H1 (cell line): ENCODE measurements at regions not wholly inside any gene's neighbourhood (a gene's known extent, or its start where the extent isn't known, plus 50 kb on each side); places are given as distances from the start of the nearest gene placed in this dataset.

ENCODE experiments used
- CTCF ChIP-seq, 3 experiments: IDR thresholded peaks; 1 replicate in 2 of 3; 2 replicates in 1 of 3; pipeline versions ENCODE4 v1.5.1 to v1.6.1; 2011; ENCODE audit warnings: low read length in 3 of 3, mild to moderate bottlenecking in 3 of 3, inconsistent platforms in 2 of 3, low read depth in 1 of 3, moderate library complexity in 1 of 3; ENCODE audit not compliant: insufficient read depth in 1 of 3; ENCODE audit errors: control extremely low read depth in 1 of 3
- GTF2F1 ChIP-seq: IDR thresholded peaks from 2 replicates; pipeline ENCODE4 v1.6.1; 2012; ENCODE audit warnings: low read depth, low read length, improper control_type of control experiment, borderline replicate concordance
- JUN ChIP-seq: IDR thresholded peaks from 2 replicates; pipeline ENCODE4 v1.6.1; 2011; ENCODE audit warnings: low read depth, mild to moderate bottlenecking, improper control_type of control experiment, low read length
- KDM1A ChIP-seq: fragments of 200-600, 300-600 bp; sonication (generic); IDR thresholded peaks from 2 replicates; pipeline ENCODE4 v1.7.1; 2016; ENCODE audit warnings: mild to moderate bottlenecking, low read length, borderline replicate concordance
- TAF1 ChIP-seq: IDR thresholded peaks from 2 replicates; pipeline ENCODE4 v1.6.1; 2011; ENCODE audit warnings: mild to moderate bottlenecking, low read depth, low read length
- ZNF274 ChIP-seq: IDR thresholded peaks from 2 replicates; pipeline ENCODE4 v1.7.0; 2012; ENCODE audit warnings: low read length, borderline replicate concordance; ENCODE audit errors: extremely low read depth
- TF ChIP-seq, protein P1 (sequence below): IDR thresholded peaks from 2 replicates; pipeline ENCODE4 v1.6.1; 2012; ENCODE audit warnings: inconsistent platforms

GRCh38 chr5:175236176-175236575, 207.8 kb downstream of the DRD1 start (continued):
- TF ChIP-seq, protein P1, sequence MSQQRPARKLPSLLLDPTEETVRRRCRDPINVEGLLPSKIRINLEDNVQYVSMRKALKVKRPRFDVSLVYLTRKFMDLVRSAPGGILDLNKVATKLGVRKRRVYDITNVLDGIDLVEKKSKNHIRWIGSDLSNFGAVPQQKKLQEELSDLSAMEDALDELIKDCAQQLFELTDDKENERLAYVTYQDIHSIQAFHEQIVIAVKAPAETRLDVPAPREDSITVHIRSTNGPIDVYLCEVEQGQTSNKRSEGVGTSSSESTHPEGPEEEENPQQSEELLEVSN, result no peak
- TF ChIP-seq GTF2F1 (no peak), CTCF (IDR thresholded peaks at IDR 0.05; ENCODE audit: control extremely low read depth in 1 of 3, insufficient read depth in 1 of 3, low read depth in 1 of 3, low read length in 3 of 3) (no peak), KDM1A (no peak), JUN (no peak), TAF1 (no peak), ZNF274 (no peak)
